ENCODE measurements at regions not wholly inside any gene's neighbourhood (a gene's known extent, or its start where the extent isn't known, plus 50 kb on each side); places are given as distances from the start of the nearest gene placed in this dataset.
"Not testable (repeated sequence)": the region's sequence is repeated elsewhere in the genome, so short reads cannot be mapped to it uniquely, and the experiment has no call there.

DNA sequence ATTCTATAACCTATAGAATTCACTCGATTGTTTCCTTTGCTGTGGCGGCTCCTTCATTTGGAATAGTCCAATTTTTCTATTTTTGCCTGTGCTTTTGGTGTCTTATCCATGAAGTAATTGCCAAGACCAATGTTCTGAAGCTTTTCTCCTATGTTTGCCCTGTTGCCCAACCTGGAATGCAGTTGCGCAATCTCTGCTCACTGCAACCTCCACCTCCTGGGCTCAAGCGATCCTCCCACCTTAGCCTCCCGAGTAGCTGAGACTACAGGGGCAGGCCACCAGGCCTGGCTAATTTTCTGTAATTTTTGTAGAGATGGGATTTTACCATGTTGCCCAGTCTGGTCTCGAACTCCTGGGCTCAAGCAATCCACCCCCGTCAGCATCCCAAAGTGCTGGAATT is 163.5 kb downstream of the OR2B2 start:
- Mint-ChIP-seq H3K27me3 (ENCODE audit: low read depth, unreplicated experiment) (peaks cover 33% of the 10 kb centered on the region), H3K9me3 (ENCODE audit: unreplicated experiment) (no peaks in the 10 kb centered on the region), H3K36me3 (ENCODE audit: low read depth, unreplicated experiment) (no peaks in the 10 kb centered on the region), H3K4me1 (ENCODE audit: low read depth, unreplicated experiment) (no peaks in the 10 kb centered on the region), H3K4me3 (ENCODE audit: unreplicated experiment) (no peak overlapping the region), H3K27ac (ENCODE audit: unreplicated experiment) (no peak overlapping the region)
- no peak for FAIRE-seq
- H3K79me2 ChIP-seq (ENCODE audit: insufficient read depth, low read length) = no peaks in the 10 kb centered on the region
- H3K9me3 ChIP-seq (ENCODE audit: insufficient read depth, low read depth, low read length) = no peaks in the 10 kb centered on the region
- H3K9ac ChIP-seq (ENCODE audit: low read length) = no peak overlapping the region
- no peaks in the 10 kb centered on the region for H3K4me1 ChIP-seq (ENCODE audit: insufficient read depth, low read length)
- H3K27ac ChIP-seq (ENCODE audit: low read depth, low read length) = no peak overlapping the region
- peaks cover 11% of the 10 kb centered on the region for H3K27me3 ChIP-seq (ENCODE audit: insufficient read depth, low read length)
- no peak for DNase-seq (ENCODE audit: low read depth)
- no peak for TF ChIP-seq EZH2 (IDR thresholded peaks at IDR 0.05; ENCODE audit: insufficient read depth, low read length)
- TF ChIP-seq, protein P1, sequence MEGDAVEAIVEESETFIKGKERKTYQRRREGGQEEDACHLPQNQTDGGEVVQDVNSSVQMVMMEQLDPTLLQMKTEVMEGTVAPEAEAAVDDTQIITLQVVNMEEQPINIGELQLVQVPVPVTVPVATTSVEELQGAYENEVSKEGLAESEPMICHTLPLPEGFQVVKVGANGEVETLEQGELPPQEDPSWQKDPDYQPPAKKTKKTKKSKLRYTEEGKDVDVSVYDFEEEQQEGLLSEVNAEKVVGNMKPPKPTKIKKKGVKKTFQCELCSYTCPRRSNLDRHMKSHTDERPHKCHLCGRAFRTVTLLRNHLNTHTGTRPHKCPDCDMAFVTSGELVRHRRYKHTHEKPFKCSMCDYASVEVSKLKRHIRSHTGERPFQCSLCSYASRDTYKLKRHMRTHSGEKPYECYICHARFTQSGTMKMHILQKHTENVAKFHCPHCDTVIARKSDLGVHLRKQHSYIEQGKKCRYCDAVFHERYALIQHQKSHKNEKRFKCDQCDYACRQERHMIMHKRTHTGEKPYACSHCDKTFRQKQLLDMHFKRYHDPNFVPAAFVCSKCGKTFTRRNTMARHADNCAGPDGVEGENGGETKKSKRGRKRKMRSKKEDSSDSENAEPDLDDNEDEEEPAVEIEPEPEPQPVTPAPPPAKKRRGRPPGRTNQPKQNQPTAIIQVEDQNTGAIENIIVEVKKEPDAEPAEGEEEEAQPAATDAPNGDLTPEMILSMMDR (IDR thresholded peaks at IDR 0.05; ENCODE audit: insufficient read depth, low read depth, low read length) = no peak
- no peaks in the 10 kb centered on the region for H4K20me1 ChIP-seq (ENCODE audit: insufficient read depth, low read length)
- no peak overlapping the region for H2AFZ ChIP-seq (ENCODE audit: low read depth, low read length)
- no peak overlapping the region for H3K4me2 ChIP-seq (ENCODE audit: low read length)
- H3K36me3 ChIP-seq (ENCODE audit: insufficient read depth, low read length) = no peaks in the 10 kb centered on the region
- no peak overlapping the region for H3K4me3 ChIP-seq (ENCODE audit: insufficient read depth, low read depth, low read length)

DNA sequence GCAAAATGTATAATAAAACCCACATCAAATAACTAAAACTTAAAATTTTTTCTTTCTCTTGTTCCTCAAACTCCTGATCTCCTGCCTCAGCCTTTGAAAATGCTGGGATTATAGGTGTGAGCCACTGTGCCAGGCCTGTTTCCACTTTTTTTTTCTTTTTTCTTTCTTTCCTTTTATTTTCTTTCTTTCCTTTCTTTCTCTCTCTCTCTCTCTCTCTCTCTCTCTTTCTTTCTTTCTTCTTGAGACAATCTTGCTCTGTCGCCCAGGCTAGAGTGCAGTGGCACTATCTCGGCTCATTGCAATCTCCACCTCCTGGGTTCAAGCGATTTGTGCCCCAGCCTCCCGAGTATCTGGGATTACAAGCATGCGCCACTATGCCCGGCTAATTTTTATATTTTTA is 164.6 kb downstream of the OR2B2 start:
- H3K27me3 Mint-ChIP-seq (ENCODE audit: low read depth, unreplicated experiment) = peaks cover 41% of the 10 kb centered on the region
- no peak overlapping the region for H2AFZ ChIP-seq (ENCODE audit: low read depth, low read length)
- FAIRE-seq = no peak

DNA sequence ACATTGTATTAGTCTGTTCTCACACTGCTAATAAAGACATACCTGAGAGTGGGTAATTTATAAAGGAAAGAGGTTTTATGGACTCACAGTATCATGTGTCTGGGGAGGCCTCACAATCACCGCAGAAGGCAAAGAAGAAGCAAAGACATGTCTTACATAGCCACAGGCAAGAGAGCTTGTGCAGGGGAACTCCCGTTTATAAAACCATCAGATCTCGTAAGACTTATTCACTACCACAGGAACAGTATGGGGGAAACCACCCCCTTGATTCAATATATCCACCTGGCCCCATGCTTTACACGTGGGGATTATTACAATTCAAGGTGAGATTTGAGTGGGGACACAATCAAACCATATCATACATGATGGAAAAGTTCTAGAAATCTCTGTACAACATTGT is 165.3 kb downstream of the OR2B2 start:
- DNase-seq (ENCODE audit: low read depth); H3K4me1 ChIP-seq (ENCODE audit: insufficient read depth, low read length); H3K79me2 ChIP-seq (ENCODE audit: insufficient read depth, low read length); H3K36me3 ChIP-seq (ENCODE audit: insufficient read depth, low read length); H3K9me3 Mint-ChIP-seq (ENCODE audit: unreplicated experiment); H3K27ac ChIP-seq (ENCODE audit: low read depth, low read length); FAIRE-seq; H2AFZ ChIP-seq (ENCODE audit: low read depth, low read length); H3K36me3 Mint-ChIP-seq (ENCODE audit: low read depth, unreplicated experiment); H4K20me1 ChIP-seq (ENCODE audit: insufficient read depth, low read length); H3K4me3 Mint-ChIP-seq (ENCODE audit: unreplicated experiment); H3K4me3 ChIP-seq (ENCODE audit: insufficient read depth, low read depth, low read length); H3K4me1 Mint-ChIP-seq (ENCODE audit: low read depth, unreplicated experiment); H3K27ac Mint-ChIP-seq (ENCODE audit: unreplicated experiment); H3K9ac ChIP-seq (ENCODE audit: low read length); H3K4me2 ChIP-seq (ENCODE audit: low read length); H3K9me3 ChIP-seq (ENCODE audit: insufficient read depth, low read depth, low read length): not testable (repeated sequence)
- peaks cover 41% of the 10 kb centered on the region for H3K27me3 Mint-ChIP-seq (ENCODE audit: low read depth, unreplicated experiment)
- H3K27me3 ChIP-seq (ENCODE audit: insufficient read depth, low read length) = peaks cover 17% of the 10 kb centered on the region

More for the DNA sequence above, 164.6 kb downstream of the OR2B2 start:
- Histone ChIP-seq H3K4me3 (ENCODE audit: insufficient read depth, low read depth, low read length) (no peak overlapping the region), H3K9ac (ENCODE audit: low read length) (no peak overlapping the region), H3K4me2 (ENCODE audit: low read length) (no peak overlapping the region), H3K36me3 (ENCODE audit: insufficient read depth, low read length) (no peaks in the 10 kb centered on the region), H3K9me3 (ENCODE audit: insufficient read depth, low read depth, low read length) (no peaks in the 10 kb centered on the region), H3K79me2 (ENCODE audit: insufficient read depth, low read length) (no peaks in the 10 kb centered on the region), H4K20me1 (ENCODE audit: insufficient read depth, low read length) (no peaks in the 10 kb centered on the region), H3K4me1 (ENCODE audit: insufficient read depth, low read length) (no peaks in the 10 kb centered on the region), H3K27ac (ENCODE audit: low read depth, low read length) (no peak overlapping the region), H3K27me3 (ENCODE audit: insufficient read depth, low read length) (peaks cover 17% of the 10 kb centered on the region)
- Mint-ChIP-seq H3K27ac (ENCODE audit: unreplicated experiment) (no peak overlapping the region), H3K9me3 (ENCODE audit: unreplicated experiment) (no peaks in the 10 kb centered on the region), H3K36me3 (ENCODE audit: low read depth, unreplicated experiment) (no peaks in the 10 kb centered on the region), H3K4me1 (ENCODE audit: low read depth, unreplicated experiment) (no peaks in the 10 kb centered on the region), H3K4me3 (ENCODE audit: unreplicated experiment) (no peak overlapping the region)
- DNase-seq (ENCODE audit: low read depth) = no peak
- TF ChIP-seq EZH2 (IDR thresholded peaks at IDR 0.05; ENCODE audit: insufficient read depth, low read length) = no peak
- TF ChIP-seq, protein P1 (IDR thresholded peaks at IDR 0.05; ENCODE audit: insufficient read depth, low read depth, low read length) = no peak

Data from astrocyte (in vitro differentiated cells and primary cell).